H1 (cell line): ENCODE measurements at regions not wholly inside any gene's neighbourhood (a gene's known extent, or its start where the extent isn't known, plus 50 kb on each side); places are given as distances from the start of the nearest gene placed in this dataset.

ENCODE experiments used
- CTCF ChIA-PET: fragments of 300-600 bp; sonication (Branson Sonifier 250); formaldehyde crosslinking; loops from one replicate; lab custom pipeline; 2021; ENCODE audit not compliant: partially characterized antibody; lab: Charles Lee
- POLR2A ChIA-PET: fragments of 300-600 bp; sonication (Branson Sonifier 250); formaldehyde crosslinking; loops from one replicate; lab custom pipeline; 2021; ENCODE audit warnings: inconsistent platforms; ENCODE audit not compliant: partially characterized antibody; lab: Charles Lee
- DNase-seq, 2 experiments: peaks; one replicate each; pipeline versions ENCODE4 v3.0.0 to v3.0.0-alpha.2; 2010 to 2022; ENCODE audit warnings: low spot score in 2 of 2, low read depth in 1 of 2, mixed read lengths in 1 of 2
- FAIRE-seq: peaks from 2 replicates; lab custom pipeline; 2011; peaks lifted over from hg19 to GRCh38; lab: Jason Lieb, UNC
- H2AFZ ChIP-seq: 2 replicates; pipeline ENCODE4 v1.8.1; 2012; ENCODE audit warnings: low read length, inconsistent platforms
- H2AK5ac ChIP-seq: 2 replicates; pipeline ENCODE4 v1.6.1; 2013; ENCODE audit warnings: low read depth, low read length
- H2BK120ac ChIP-seq: replicated peaks from 2 replicates; pipeline ENCODE3; 2013; ENCODE audit warnings: low read depth, low read length, inconsistent platforms
- H2BK12ac ChIP-seq: 2 replicates; pipeline ENCODE4 v1.6.1; 2013; ENCODE audit warnings: low read depth, low read length
- H2BK15ac ChIP-seq: 2 replicates; pipeline ENCODE4 v1.6.1; 2013; ENCODE audit warnings: low read length
- H2BK20ac ChIP-seq: 2 replicates; pipeline ENCODE4 v1.6.1; 2013; ENCODE audit warnings: low read length
- H2BK5ac ChIP-seq: 2 replicates; pipeline ENCODE4 v1.6.1; 2013; ENCODE audit warnings: low read depth, low read length
- H3K14ac ChIP-seq: 2 replicates; pipeline ENCODE4 v1.6.1; 2013; ENCODE audit warnings: inconsistent platforms; ENCODE audit not compliant: insufficient read length
- H3K18ac ChIP-seq: 2 replicates; pipeline ENCODE4 v1.6.1; 2013; ENCODE audit warnings: low read length; ENCODE audit errors: extremely low read depth
- H3K23ac ChIP-seq: 2 replicates; pipeline ENCODE4 v1.6.1; 2013; ENCODE audit warnings: inconsistent platforms; ENCODE audit not compliant: insufficient read length
- H3K23me2 ChIP-seq: 2 replicates; pipeline ENCODE4 v1.6.1; 2013; ENCODE audit warnings: low read depth, low read length
- H3K27ac ChIP-seq: 2 replicates; pipeline ENCODE4 v1.6.1; 2011; ENCODE audit warnings: low read depth, low read length, inconsistent platforms
- H3K27me3 ChIP-seq, 4 experiments: replicated peaks in 1 of 4; 1 replicate in 1 of 4; 2 replicates in 3 of 4; pipeline versions ENCODE4 v1.6.1 to v1.8.1; 2011 to 2013; ENCODE audit warnings: low read length in 3 of 4, mild to moderate bottlenecking in 3 of 4, inconsistent platforms in 2 of 4, mixed read lengths in 2 of 4, moderate library complexity in 1 of 4; ENCODE audit not compliant: control insufficient read depth in 3 of 4, insufficient read depth in 3 of 4; ENCODE audit errors: extremely low read depth in 1 of 4
- H3K36me3 ChIP-seq, 4 experiments: 2 replicates each; pipeline versions ENCODE4 v1.6.1 to v1.8.1; 2011 to 2013; ENCODE audit warnings: mild to moderate bottlenecking in 4 of 4, low read length in 3 of 4, moderate library complexity in 2 of 4, control low read depth in 1 of 4, inconsistent platforms in 1 of 4; ENCODE audit not compliant: insufficient read depth in 4 of 4, control insufficient read depth in 2 of 4
- H3K4ac ChIP-seq: replicated peaks from 2 replicates; pipeline ENCODE3; 2013; ENCODE audit warnings: low read length, low read depth, mixed read lengths, inconsistent platforms; ENCODE audit not compliant: insufficient read length
- H3K4me1 ChIP-seq, 4 experiments: replicated peaks in 1 of 4; 1 replicate in 1 of 4; 2 replicates in 3 of 4; pipeline versions ENCODE4 v1.6.1 to v1.8.1; 2011 to 2013; ENCODE audit warnings: low read length in 3 of 4, inconsistent platforms in 2 of 4, mixed read lengths in 1 of 4; ENCODE audit not compliant: insufficient read depth in 4 of 4, control insufficient read depth in 3 of 4
- H3K4me2 ChIP-seq, 2 experiments: 2 replicates each; pipeline versions ENCODE4 v1.6.1 to v1.8.1; 2011 to 2013; ENCODE audit warnings: low read depth in 2 of 2, low read length in 2 of 2, control low read depth in 1 of 2, inconsistent platforms in 1 of 2, mild to moderate bottlenecking in 1 of 2; ENCODE audit not compliant: insufficient read depth in 1 of 2
- H3K4me3 ChIP-seq, 4 experiments: fragments of 200-600, 300-600 bp in 1 of 4; sonication (generic), shearing (Covaris generic), sonication (Bioruptor Twin) in 1 of 4; 2 replicates each; pipeline versions ENCODE4 v1.5.1 to v1.8.1; 2011 to 2016; ENCODE audit warnings: low read length in 4 of 4, low read depth in 3 of 4, control low read depth in 2 of 4, inconsistent platforms in 2 of 4, mild to moderate bottlenecking in 2 of 4, mixed read lengths in 1 of 4, moderate library complexity in 1 of 4; ENCODE audit not compliant: insufficient read depth in 2 of 4; ENCODE audit errors: extremely low read depth in 1 of 4
- H3K56ac ChIP-seq: replicated peaks from 2 replicates; pipeline ENCODE3; 2013; ENCODE audit warnings: low read depth, mild to moderate bottlenecking, mixed read lengths, low read length, inconsistent platforms; ENCODE audit not compliant: insufficient read length
- H3K79me1 ChIP-seq: 2 replicates; pipeline ENCODE4 v1.6.1; 2013; ENCODE audit warnings: low read depth, low read length, control low read depth
- H3K79me2 ChIP-seq, 2 experiments: 2 replicates each; pipeline versions ENCODE4 v1.6.1 to v1.8.1; 2012 to 2013; ENCODE audit warnings: low read length in 2 of 2, mild to moderate bottlenecking in 2 of 2, inconsistent platforms in 1 of 2; ENCODE audit not compliant: insufficient read depth in 2 of 2, control insufficient read depth in 1 of 2
- H3K9ac ChIP-seq, 4 experiments: replicated peaks in 1 of 4; 1 replicate in 1 of 4; 2 replicates in 3 of 4; pipeline versions ENCODE4 v1.6.1 to v1.8.1; 2011 to 2013; ENCODE audit warnings: low read depth in 3 of 4, low read length in 3 of 4, control low read depth in 2 of 4, mild to moderate bottlenecking in 2 of 4, moderate library complexity in 2 of 4, inconsistent platforms in 1 of 4; ENCODE audit errors: extremely low read depth in 1 of 4
- H3K9me3 ChIP-seq, 2 experiments: 2 replicates each; pipeline versions ENCODE4 v1.6.1 to v1.8.1; 2012 to 2013; ENCODE audit warnings: mild to moderate bottlenecking in 2 of 2, moderate library complexity in 2 of 2, control low read depth in 1 of 2, inconsistent platforms in 1 of 2, low read depth in 1 of 2, low read length in 1 of 2, mixed read lengths in 1 of 2; ENCODE audit not compliant: insufficient read depth in 2 of 2
- H4K20me1 ChIP-seq, 2 experiments: replicated peaks in 1 of 2; 2 replicates each; pipeline versions ENCODE3 to v1.8.1; 2011 to 2013; ENCODE audit warnings: inconsistent platforms in 2 of 2, low read length in 2 of 2, mild to moderate bottlenecking in 1 of 2; ENCODE audit not compliant: insufficient read depth in 2 of 2, control insufficient read depth in 1 of 2
- H4K5ac ChIP-seq: 2 replicates; pipeline ENCODE4 v1.6.1; 2013; ENCODE audit warnings: low read length, low read depth, mixed read lengths, inconsistent platforms; ENCODE audit not compliant: insufficient read length
- H4K8ac ChIP-seq: 2 replicates; pipeline ENCODE4 v1.8.0; 2013; ENCODE audit warnings: mild to moderate bottlenecking, moderate library complexity, low read length, inconsistent platforms; ENCODE audit not compliant: insufficient read depth; ENCODE audit errors: extremely low read depth
- H4K91ac ChIP-seq: replicated peaks from 2 replicates; pipeline ENCODE3; 2013; ENCODE audit warnings: low read length, mixed read lengths, inconsistent platforms; ENCODE audit not compliant: insufficient read length
- BACH1 ChIP-seq: IDR thresholded peaks from 2 replicates; pipeline ENCODE4 v1.6.1; 2012; ENCODE audit warnings: low read length, improper control_type of control experiment
- BCL11A ChIP-seq, 2 experiments: IDR thresholded peaks; one replicate each; pipeline ENCODE4 v1.6.1; 2011; ENCODE audit warnings: low read depth in 2 of 2, low read length in 2 of 2, mild to moderate bottlenecking in 2 of 2
- BRCA1 ChIP-seq: IDR thresholded peaks from 2 replicates; pipeline ENCODE4 v1.6.1; 2012; ENCODE audit warnings: low read depth, low read length, improper control_type of control experiment
- CBX8 ChIP-seq: fragments of 300-800, 300-1000 bp; sonication (generic); IDR thresholded peaks from 2 replicates; pipeline ENCODE4 v1.7.1; 2016; ENCODE audit warnings: low read depth, low read length, borderline replicate concordance
- CEBPB ChIP-seq: IDR thresholded peaks from 2 replicates; pipeline ENCODE4 v1.6.1; 2012; ENCODE audit warnings: low read depth, low read length
- CHD1 ChIP-seq: IDR thresholded peaks from 2 replicates; pipeline ENCODE4 v1.6.1; 2012; ENCODE audit warnings: low read depth, low read length, improper control_type of control experiment
- CREB1 ChIP-seq: IDR thresholded peaks from 2 replicates; pipeline ENCODE4 v1.6.1; 2012; ENCODE audit warnings: inconsistent platforms
- EZH2 ChIP-seq: fragments of 200-600 bp; sonication (generic); IDR thresholded peaks from 2 replicates; pipeline ENCODE4 v1.7.1; 2012; ENCODE audit warnings: low read depth, mild to moderate bottlenecking, moderate library complexity, low read length, inconsistent platforms; ENCODE audit not compliant: severe bottlenecking
- GTF2F1 ChIP-seq: IDR thresholded peaks from 2 replicates; pipeline ENCODE4 v1.6.1; 2012; ENCODE audit warnings: low read depth, low read length, improper control_type of control experiment, borderline replicate concordance
- HDAC2 ChIP-seq, 2 experiments: fragments of 300-600 bp in 1 of 2; sonication (generic) in 1 of 2; IDR thresholded peaks; 2 replicates each; pipeline ENCODE4 v1.6.1; 2011 to 2012; ENCODE audit warnings: low read depth in 2 of 2, low read length in 2 of 2, mild to moderate bottlenecking in 2 of 2, moderate library complexity in 2 of 2, borderline replicate concordance in 1 of 2, inconsistent platforms in 1 of 2
- KDM1A ChIP-seq: fragments of 200-600, 300-600 bp; sonication (generic); IDR thresholded peaks from 2 replicates; pipeline ENCODE4 v1.7.1; 2016; ENCODE audit warnings: mild to moderate bottlenecking, low read length, borderline replicate concordance
- RNF2 ChIP-seq: fragments of 200-900, 300-1000 bp; sonication (generic); IDR thresholded peaks from 2 replicates; pipeline ENCODE4 v1.7.1; 2016; ENCODE audit warnings: borderline replicate concordance, low read depth, mild to moderate bottlenecking, antibody characterized with exemption, low read length; ENCODE audit not compliant: poor library complexity, severe bottlenecking; ENCODE audit errors: missing control alignments
- SIX5 ChIP-seq: IDR thresholded peaks from 2 replicates; pipeline ENCODE4 v1.6.1; 2011; ENCODE audit warnings: mild to moderate bottlenecking, low read depth, low read length
- SP1 ChIP-seq: IDR thresholded peaks from 2 replicates; pipeline ENCODE4 v1.6.1; 2011; ENCODE audit warnings: low read depth, low read length
- TAF7 ChIP-seq: optimal IDR thresholded peaks from 2 replicates; pipeline ENCODE3; 2011; ENCODE audit warnings: low read depth, mild to moderate bottlenecking, inconsistent platforms, low read length, moderate library complexity, borderline replicate concordance
- TBP ChIP-seq: IDR thresholded peaks from 2 replicates; pipeline ENCODE4 v1.6.1; 2011; ENCODE audit warnings: low read depth, low read length, improper control_type of control experiment
- WGBS, 2 experiments: shearing (Covaris generic) in 1 of 2; methylation state at CpG; one replicate each; pipeline versions ENCODE4 v1.1.6 to v1.1.7; 2013 to 2015; ENCODE audit warnings: low lambda C conversion rate in 2 of 2, mixed read lengths in 2 of 2, inconsistent platforms in 1 of 2, low coverage in 1 of 2, missing lambda C conversion rate in 1 of 2; ENCODE audit not compliant: insufficient replicate concordance in 2 of 2, insufficient coverage in 1 of 2, insufficient read length in 1 of 2; ENCODE audit errors: extremely low coverage in 1 of 2, missing lambda C conversion rate in 1 of 2; 5-methylcytosine and 5-hydroxymethylcytosine counted together

DNA sequence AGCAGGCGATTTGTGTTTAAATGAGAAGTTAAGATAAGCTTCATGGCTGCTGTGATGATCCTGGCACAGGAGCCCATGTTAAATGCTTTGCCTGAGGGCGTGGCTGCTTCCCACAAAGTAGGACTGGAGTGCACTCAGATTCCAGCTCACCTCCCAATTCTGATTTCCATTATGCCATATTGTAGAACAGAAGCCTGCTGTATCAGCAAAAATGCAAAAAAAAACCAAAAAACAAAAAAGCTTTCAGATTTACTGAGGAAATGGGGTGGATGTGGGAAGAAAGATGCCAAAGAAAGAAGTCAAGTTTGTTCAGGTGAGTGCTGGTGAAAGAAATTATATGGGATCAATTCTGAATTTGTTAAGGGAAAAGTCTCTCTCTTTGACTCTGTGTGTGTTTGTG, 610.4 kb upstream of the NETO1 start:
- WGBS, 2 experiments = 96% methylated on average over 2 of the region's 2 CpGs; no CpG with 5 or more reads in 1 of the 2 experiments
- Histone ChIP-seq H2BK15ac (no peak overlapping the region), H4K8ac (no peak overlapping the region), H2BK20ac (no peak overlapping the region), H3K9ac (no peak overlapping the region), H2BK5ac (no peak overlapping the region), H3K18ac (no peak overlapping the region), H2BK12ac (no peak overlapping the region), H4K5ac (no peak overlapping the region), H3K27ac (no peak overlapping the region), H3K56ac (no peak overlapping the region), H3K79me2 (no peaks in the 10 kb centered on the region), H3K4me2 (no peak overlapping the region), H4K20me1 (no peaks in the 10 kb centered on the region), H3K9me3 (no peaks in the 10 kb centered on the region; a peak in 2 of 4 replicates), H3K23me2 (no peaks in the 10 kb centered on the region), H3K27me3 (no peaks in the 10 kb centered on the region), H3K79me1 (no peaks in the 10 kb centered on the region), H2BK120ac (no peak overlapping the region), H3K14ac (no peak overlapping the region), H3K36me3 (no peaks in the 10 kb centered on the region), H4K91ac (no peak overlapping the region), H3K4ac (no peak overlapping the region), H2AFZ (no peak overlapping the region), H3K23ac (no peak overlapping the region), H3K4me1 (no peaks in the 10 kb centered on the region), H2AK5ac (no peak overlapping the region), H3K4me3 (no peak overlapping the region)
- CTCF ChIA-PET = interaction anchor here (1.1 kb wide), 1 partner anchor 71 kb away, joined by 3 read pairs; no protein-coding TSS in a partner anchor
- DNase-seq = no peak
- POLR2A ChIA-PET = no interaction called here
- FAIRE-seq = no peak
- TF ChIP-seq BACH1 (no peak), CBX8 (no peak), GTF2F1 (no peak), SP1 (no peak), CEBPB (no peak), KDM1A (no peak), TAF7 (no peak), CHD1 (no peak), BRCA1 (no peak), RNF2 (no peak), CREB1 (no peak), HDAC2 (IDR thresholded peaks at IDR 0.05; ENCODE audit: borderline replicate concordance in 1 of 2, low read depth in 2 of 2, low read length in 2 of 2) (no peak), SIX5 (no peak), TBP (no peak), BCL11A (IDR thresholded peaks at IDR 0.05; ENCODE audit: low read depth in 2 of 2, low read length in 2 of 2) (no peak), EZH2 (no peak)
